Ramos (cell line): ENCODE measurements at regions not wholly inside any gene's neighbourhood (a gene's known extent, or its start where the extent isn't known, plus 50 kb on each side); places are given as distances from the start of the nearest gene placed in this dataset.

ENCODE experiments used
- in situ Hi-C: fragments of 300-500 bp; cut with MboI; formaldehyde crosslinking; loops from one replicate; pipeline ENCODE4 v1.14.3; 2022; ENCODE audit warnings: low sequenced_read_pairs; ENCODE audit not compliant: unreplicated experiment

GRCh38 chr11:70531281-70532065 lies 133.1 kb downstream of the CTTN start:
- in situ Hi-C loops, result no loop called here

- in situ Hi-C loops, result no loop called here
Observed at GRCh38 chr11:70532066-70532440, 133.7 kb downstream of the CTTN start.

GRCh38 chr11:70532731-70533130 lies 134.4 kb downstream of the CTTN start:
- in situ Hi-C loops, result no loop called here

GRCh38 chr11:70535191-70535971 lies 137.1 kb downstream of the CTTN start:
- in situ Hi-C loops, result no loop called here

GRCh38 chr11:70536051-70536877 lies 137.9 kb downstream of the CTTN start:
- in situ Hi-C loops, result no loop called here

GRCh38 chr11:70537576-70538571 lies 139.5 kb downstream of the CTTN start:
- in situ Hi-C loops, result no loop called here

- in situ Hi-C loops, result no loop called here
Observed at GRCh38 chr11:70538641-70539359, 140.5 kb downstream of the CTTN start.

- in situ Hi-C loops, result no loop called here
Observed at GRCh38 chr11:70539360-70540095, 141.2 kb downstream of the CTTN start.

- in situ Hi-C loops, result no loop called here
Observed at GRCh38 chr11:70540196-70540595, 141.9 kb downstream of the CTTN start.

GRCh38 chr11:70541176-70541575 lies 142.8 kb downstream of the CTTN start:
- in situ Hi-C loops, result no loop called here

GRCh38 chr11:70541699-70542098 lies 143.4 kb downstream of the CTTN start:
- in situ Hi-C loops, result no loop called here

GRCh38 chr11:70542406-70542805 lies 144.1 kb downstream of the CTTN start:
- in situ Hi-C loops, result no loop called here

GRCh38 chr11:70542811-70543210 lies 144.5 kb downstream of the CTTN start:
- in situ Hi-C loops, result no loop called here

GRCh38 chr11:70543611-70544010 lies 145.3 kb downstream of the CTTN start:
- in situ Hi-C loops, result no loop called here

- in situ Hi-C loops, result no loop called here
Observed at GRCh38 chr11:70544067-70544773, 145.9 kb downstream of the CTTN start.

- in situ Hi-C loops, result no loop called here
Observed at GRCh38 chr11:70544774-70545609, 146.7 kb downstream of the CTTN start.

- in situ Hi-C loops, result no loop called here
Observed at GRCh38 chr11:70545610-70545912, 147.2 kb downstream of the CTTN start.
